IgD-negative memory B cell (primary cell): ENCODE measurements at regions not wholly inside any gene's neighbourhood (a gene's known extent, or its start where the extent isn't known, plus 50 kb on each side); places are given as distances from the start of the nearest gene placed in this dataset.

Experiments
- H3K27ac Mint-ChIP-seq, 3 donors: one replicate each; pipeline ENCODE4 v1.8.0; 2020 to 2022; ENCODE audit warnings: mild to moderate bottlenecking in 3 of 3, mixed read lengths in 3 of 3, moderate library complexity in 1 of 3
- H3K27me3 Mint-ChIP-seq: one replicate; pipeline ENCODE4 v1.8.0; 2021; ENCODE audit warnings: mixed read lengths
- H3K36me3 Mint-ChIP-seq: one replicate; pipeline ENCODE4 v1.8.0; 2020; ENCODE audit warnings: mild to moderate bottlenecking, mixed read lengths
- H3K4me1 Mint-ChIP-seq, 3 donors: one replicate each; pipeline ENCODE4 v1.8.0; 2020 to 2022; ENCODE audit warnings: mixed read lengths in 3 of 3, mild to moderate bottlenecking in 1 of 3
- H3K4me3 Mint-ChIP-seq, 4 donors: one replicate each; pipeline ENCODE4 v1.8.0; 2020 to 2022; ENCODE audit warnings: mild to moderate bottlenecking in 4 of 4, mixed read lengths in 4 of 4, moderate library complexity in 3 of 4
- H3K9me3 Mint-ChIP-seq, 3 donors: one replicate each; pipeline ENCODE4 v1.8.0; 2020 to 2021; ENCODE audit warnings: mixed read lengths in 3 of 3, mild to moderate bottlenecking in 1 of 3

DNA sequence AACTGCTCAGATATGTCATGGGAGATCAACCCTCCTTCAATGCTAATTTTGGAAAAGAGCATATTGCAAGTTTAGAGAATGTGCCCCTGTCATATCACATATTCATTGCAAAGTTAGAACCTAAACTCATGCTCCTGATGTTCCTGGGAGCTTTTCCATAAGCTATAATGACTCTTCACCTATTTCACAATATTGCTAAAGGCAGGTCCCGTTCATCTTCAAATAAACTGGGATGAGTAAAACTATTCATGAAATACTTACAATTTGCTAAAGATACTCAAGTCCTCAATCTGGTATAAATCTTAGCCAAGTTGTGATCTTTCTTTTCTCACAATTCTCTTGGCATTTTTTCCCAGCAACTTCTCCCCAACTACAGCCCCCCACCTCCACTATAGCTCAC is 121.7 kb upstream of the TNFAIP3 start:
- no peak overlapping the region for H3K4me3 Mint-ChIP-seq
- peaks cover 1% of the 10 kb centered on the region for H3K27me3 Mint-ChIP-seq
- no peak overlapping the region for H3K27ac Mint-ChIP-seq
- peaks cover 0 to 2% (median 0%) of the 10 kb centered on the region in 3 donors for H3K9me3 Mint-ChIP-seq
- H3K4me1 Mint-ChIP-seq, result peaks cover 2 to 20% (median 18%) of the 10 kb centered on the region in 3 donors
- H3K36me3 Mint-ChIP-seq, result no peaks in the 10 kb centered on the region

DNA sequence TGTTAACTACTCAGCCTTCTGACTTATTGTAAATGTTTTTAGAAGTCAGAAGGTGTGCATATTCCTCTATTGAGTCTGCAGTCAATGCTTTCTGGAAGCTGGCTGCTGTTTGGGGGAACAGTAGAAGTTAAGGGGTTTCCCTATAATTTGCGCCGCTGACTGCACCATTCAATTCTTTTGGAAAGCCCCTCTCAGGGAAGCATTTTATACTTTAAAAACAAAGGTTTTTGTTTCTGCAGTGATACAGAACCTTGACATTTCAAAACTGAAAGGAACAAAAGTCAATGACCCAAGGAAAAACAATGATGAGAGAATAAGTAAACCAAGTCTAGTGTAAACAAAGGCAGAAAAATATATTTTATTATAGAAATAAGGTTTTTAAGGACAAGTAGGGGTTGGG is 120.8 kb upstream of the TNFAIP3 start:
- Mint-ChIP-seq H3K4me1 (peaks cover 2 to 20% (median 18%) of the 10 kb centered on the region in 3 donors), H3K9me3 (peaks cover 0 to 2% (median 0%) of the 10 kb centered on the region in 3 donors), H3K27ac (no peak overlapping the region), H3K4me3 (no peak overlapping the region), H3K36me3 (no peaks in the 10 kb centered on the region), H3K27me3 (peaks cover 1% of the 10 kb centered on the region)

DNA sequence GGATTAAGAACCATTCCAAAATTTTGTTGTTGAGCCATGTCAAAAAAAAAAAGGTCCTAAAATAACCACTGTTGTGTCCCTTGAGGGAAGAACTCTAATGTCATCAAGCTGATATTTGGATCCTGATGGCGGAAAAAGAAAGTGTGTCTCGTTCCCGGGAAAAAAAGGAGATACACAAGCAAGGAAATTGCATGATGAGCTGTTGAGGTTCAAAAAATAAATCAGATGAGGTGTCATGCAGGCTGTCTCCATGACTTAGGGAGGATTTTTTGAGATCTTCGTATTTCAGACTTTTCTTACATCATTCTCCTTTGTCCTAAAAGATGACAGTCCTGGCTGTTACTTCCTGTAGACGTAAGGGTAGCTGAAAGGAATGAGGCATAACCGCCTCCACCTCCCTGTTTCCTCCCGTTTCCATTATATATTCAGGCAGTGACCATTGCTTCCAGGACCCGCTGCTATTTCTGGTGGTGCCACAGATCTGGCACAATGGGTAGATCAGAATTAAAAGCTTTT is 117.3 kb upstream of the TNFAIP3 start:
- H3K4me1 Mint-ChIP-seq, result peaks cover 11 to 28% (median 25%) of the 10 kb centered on the region in 3 donors
- H3K27me3 Mint-ChIP-seq, result peaks cover 1% of the 10 kb centered on the region
- peaks cover 0 to 3% (median 0%) of the 10 kb centered on the region in 3 donors for H3K9me3 Mint-ChIP-seq
- H3K36me3 Mint-ChIP-seq, result no peaks in the 10 kb centered on the region
- no peak overlapping the region for H3K4me3 Mint-ChIP-seq
- no peak overlapping the region for H3K27ac Mint-ChIP-seq

- Mint-ChIP-seq H3K4me1 (peaks cover 15 to 27% (median 25%) of the 10 kb centered on the region in 3 donors), H3K9me3 (peaks cover 0 to 3% (median 0%) of the 10 kb centered on the region in 3 donors)
These were observed 116.8 kb upstream of the TNFAIP3 start for GRCh38 chr6:137750297-137750696.

GRCh38 chr6:137751768-137752560 is 115.1 kb upstream of the TNFAIP3 start:
- H3K36me3 Mint-ChIP-seq, result no peaks in the 10 kb centered on the region
- no peaks in the 10 kb centered on the region for H3K27me3 Mint-ChIP-seq
- peaks cover 0 to 3% (median 0%) of the 10 kb centered on the region in 3 donors for H3K9me3 Mint-ChIP-seq
- H3K27ac Mint-ChIP-seq, result peak overlapping the region in 1 of 3 donors; percentile 1
- peaks cover 17 to 23% (median 18%) of the 10 kb centered on the region in 3 donors for H3K4me1 Mint-ChIP-seq
- H3K4me3 Mint-ChIP-seq, result no peak overlapping the region

More at GRCh38 chr6:137750297-137750696, 116.8 kb upstream of the TNFAIP3 start:
- Mint-ChIP-seq H3K4me3 (no peak overlapping the region), H3K27me3 (peaks cover 1% of the 10 kb centered on the region), H3K36me3 (no peaks in the 10 kb centered on the region), H3K27ac (no peak overlapping the region)

DNA sequence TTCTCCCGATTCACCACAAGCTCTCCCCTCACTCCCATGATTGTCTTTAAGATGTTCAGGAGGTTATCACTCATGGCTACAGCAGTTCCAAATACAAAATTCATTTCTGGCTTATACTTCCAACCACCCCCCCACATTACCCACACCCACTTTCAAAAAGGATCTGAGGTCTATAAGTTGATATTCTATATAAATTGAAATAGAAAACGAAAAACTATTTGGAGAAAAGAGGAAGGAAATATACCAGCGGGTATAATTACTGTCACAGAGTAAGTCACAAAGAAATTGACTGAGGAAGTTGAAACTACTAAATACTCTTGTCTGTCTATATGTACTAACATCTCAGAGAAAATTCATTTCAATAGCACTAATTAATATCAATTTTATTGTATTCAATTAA is 112.7 kb upstream of the TNFAIP3 start:
- Mint-ChIP-seq H3K36me3 (no peaks in the 10 kb centered on the region), H3K4me1 (peaks cover 12 to 22% (median 18%) of the 10 kb centered on the region in 3 donors), H3K27me3 (no peaks in the 10 kb centered on the region), H3K4me3 (peak overlapping the region in 2 of 4 donors; percentile 53 to 74), H3K27ac (no peak overlapping the region), H3K9me3 (peaks cover 0 to 3% (median 0%) of the 10 kb centered on the region in 3 donors)

- H3K4me1 Mint-ChIP-seq, result peaks cover 12 to 22% (median 18%) of the 10 kb centered on the region in 3 donors
These were observed 112.2 kb upstream of the TNFAIP3 start for GRCh38 chr6:137754866-137755265.

DNA sequence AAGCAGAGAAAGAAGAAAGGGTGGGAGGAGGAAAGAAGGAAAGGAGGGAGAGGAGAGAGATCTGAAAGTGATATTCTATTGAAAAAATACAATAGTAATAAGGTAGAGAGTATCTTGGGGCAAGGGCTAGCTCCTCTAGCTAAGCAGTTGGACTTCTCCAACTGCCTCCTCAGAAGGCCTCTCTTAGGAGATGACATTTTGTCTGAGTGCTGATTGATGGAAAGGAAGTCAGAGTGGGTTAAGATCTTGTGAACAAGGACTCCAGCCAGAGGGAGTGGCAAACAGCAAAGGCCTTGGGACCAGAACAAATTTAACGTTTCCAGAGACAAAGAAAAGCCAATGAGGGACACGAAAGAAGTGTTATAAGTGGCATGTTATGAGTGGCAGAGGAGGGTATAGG is 111.8 kb upstream of the TNFAIP3 start:
- Mint-ChIP-seq H3K4me1 (peaks cover 12 to 22% (median 18%) of the 10 kb centered on the region in 3 donors), H3K27ac (no peak overlapping the region), H3K36me3 (no peaks in the 10 kb centered on the region), H3K9me3 (peaks cover 0 to 1% (median 0%) of the 10 kb centered on the region in 3 donors), H3K4me3 (peak overlapping the region in 1 of 4 donors; percentile 28), H3K27me3 (no peaks in the 10 kb centered on the region)

More at GRCh38 chr6:137754866-137755265, 112.2 kb upstream of the TNFAIP3 start:
- Mint-ChIP-seq H3K9me3 (peaks cover 0 to 3% (median 0%) of the 10 kb centered on the region in 3 donors), H3K4me3 (no peak overlapping the region), H3K36me3 (no peaks in the 10 kb centered on the region), H3K27me3 (no peaks in the 10 kb centered on the region), H3K27ac (no peak overlapping the region)

DNA sequence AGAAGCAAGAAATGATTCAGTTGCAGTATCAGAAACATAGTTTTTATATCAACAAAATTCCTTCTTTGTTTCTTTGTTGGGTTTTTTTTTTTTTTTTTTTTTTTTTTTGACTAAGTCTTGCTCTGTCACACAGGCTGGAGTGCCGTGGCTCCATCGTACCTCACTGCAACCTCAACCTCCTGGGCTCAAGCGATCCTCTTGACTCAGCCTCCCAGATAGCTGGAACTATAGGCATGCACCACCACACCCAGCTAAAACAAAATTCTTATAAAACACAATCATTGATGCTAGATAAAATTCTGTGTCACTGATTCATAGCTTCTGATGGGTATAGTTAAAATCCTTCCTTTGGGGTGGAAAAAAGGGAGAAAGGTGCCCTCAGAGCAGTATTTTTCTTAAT is 110.3 kb upstream of the TNFAIP3 start:
- no peak overlapping the region for H3K27ac Mint-ChIP-seq
- H3K27me3 Mint-ChIP-seq, result no peaks in the 10 kb centered on the region
- peaks cover 0 to 1% (median 0%) of the 10 kb centered on the region in 3 donors for H3K9me3 Mint-ChIP-seq
- peaks cover 3% of the 10 kb centered on the region for H3K36me3 Mint-ChIP-seq
- no peak overlapping the region for H3K4me3 Mint-ChIP-seq
- H3K4me1 Mint-ChIP-seq, result peaks cover 12 to 22% (median 18%) of the 10 kb centered on the region in 3 donors

DNA sequence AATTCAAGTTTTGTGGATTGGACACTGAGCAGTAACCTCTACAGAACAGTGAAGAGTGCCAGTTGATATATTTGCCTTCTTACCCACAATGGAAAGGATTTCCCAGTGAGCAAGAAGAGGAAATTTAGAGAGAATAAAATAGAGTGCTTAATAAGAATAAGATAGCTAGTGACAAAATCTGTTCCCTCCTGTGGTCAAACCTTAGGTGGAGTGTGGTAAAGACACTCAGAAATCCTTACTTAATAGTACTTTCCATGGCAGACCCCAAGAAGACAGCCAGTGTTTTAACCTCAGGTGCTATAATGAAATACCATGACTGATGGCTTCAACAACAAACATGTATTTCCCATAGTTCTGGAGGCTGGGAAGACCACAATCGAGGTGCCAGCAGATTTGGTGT is 108.4 kb upstream of the TNFAIP3 start:
- Mint-ChIP-seq H3K4me3 (no peak overlapping the region), H3K9me3 (no peaks in the 10 kb centered on the region), H3K27me3 (no peaks in the 10 kb centered on the region), H3K36me3 (peaks cover 3% of the 10 kb centered on the region), H3K27ac (no peak overlapping the region), H3K4me1 (peaks cover 7 to 18% (median 16%) of the 10 kb centered on the region in 3 donors)

- H3K4me1 Mint-ChIP-seq, result peaks cover 0 to 12% (median 10%) of the 10 kb centered on the region in 3 donors
- no peak overlapping the region for H3K27ac Mint-ChIP-seq
- H3K36me3 Mint-ChIP-seq, result peaks cover 3% of the 10 kb centered on the region
- no peak overlapping the region for H3K4me3 Mint-ChIP-seq
- no peaks in the 10 kb centered on the region for H3K9me3 Mint-ChIP-seq
- H3K27me3 Mint-ChIP-seq, result no peaks in the 10 kb centered on the region
These were observed 107.4 kb upstream of the TNFAIP3 start for GRCh38 chr6:137759624-137760023.

- Mint-ChIP-seq H3K4me1 (no peaks in the 10 kb centered on the region), H3K27ac (peak overlapping the region in 1 of 3 donors; percentile 61), H3K9me3 (no peaks in the 10 kb centered on the region), H3K4me3 (no peak overlapping the region), H3K27me3 (no peaks in the 10 kb centered on the region), H3K36me3 (peaks cover 3% of the 10 kb centered on the region)
These were observed 106.0 kb upstream of the TNFAIP3 start for GRCh38 chr6:137761072-137761471.

- Mint-ChIP-seq H3K4me3 (no peak overlapping the region), H3K27me3 (no peaks in the 10 kb centered on the region), H3K27ac (no peak overlapping the region), H3K4me1 (no peaks in the 10 kb centered on the region), H3K9me3 (no peaks in the 10 kb centered on the region), H3K36me3 (peaks cover 4% of the 10 kb centered on the region)
These were observed 105.6 kb upstream of the TNFAIP3 start for GRCh38 chr6:137761487-137761886.

- Mint-ChIP-seq H3K9me3 (no peaks in the 10 kb centered on the region), H3K36me3 (peaks cover 6% of the 10 kb centered on the region), H3K4me3 (no peak overlapping the region), H3K4me1 (no peaks in the 10 kb centered on the region), H3K27ac (no peak overlapping the region), H3K27me3 (no peaks in the 10 kb centered on the region)
These were observed 104.6 kb upstream of the TNFAIP3 start for GRCh38 chr6:137762168-137763090.

DNA sequence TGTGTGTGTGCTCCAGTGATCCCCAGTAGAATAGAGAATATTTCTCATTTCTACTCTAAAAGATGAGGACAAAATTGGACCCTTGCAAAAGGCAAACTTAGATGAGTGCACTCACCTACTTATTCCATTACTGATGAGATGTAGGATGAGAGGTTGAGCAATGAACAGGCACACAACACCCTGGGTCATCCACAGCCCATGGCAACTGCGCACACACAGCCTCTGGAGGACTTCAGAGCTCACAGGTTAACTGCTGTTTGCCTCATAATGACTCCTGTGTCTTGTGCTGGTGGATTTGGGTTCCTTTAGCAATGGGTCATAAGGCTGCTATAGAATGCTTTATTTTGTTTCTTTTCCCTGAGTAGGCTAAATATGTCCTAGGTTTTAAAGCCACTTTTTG is 103.6 kb upstream of the TNFAIP3 start:
- Mint-ChIP-seq H3K4me3 (no peak overlapping the region), H3K27me3 (peaks cover 1% of the 10 kb centered on the region), H3K9me3 (no peaks in the 10 kb centered on the region), H3K36me3 (peaks cover 6% of the 10 kb centered on the region), H3K27ac (no peak overlapping the region), H3K4me1 (peaks cover 0 to 9% (median 6%) of the 10 kb centered on the region in 3 donors)
